OCI-LY3 (cell line): ENCODE measurements at regions not wholly inside any gene's neighbourhood (a gene's known extent, or its start where the extent isn't known, plus 50 kb on each side); places are given as distances from the start of the nearest gene placed in this dataset.
"Not testable (repeated sequence)": the region's sequence is repeated elsewhere in the genome, so short reads cannot be mapped to it uniquely, and the experiment has no call there.

Source experiments
- H2AFZ ChIP-seq: fragments of 200-600, 300-600 bp; shearing (Covaris generic); 2 replicates; pipeline ENCODE4 v1.6.0; 2014; ENCODE audit warnings: antibody characterized with exemption, low read depth, low read length
- H3K27ac ChIP-seq: fragments of 200-600, 300-600 bp; sonication (generic); 2 replicates; pipeline ENCODE4 v1.5.1; 2014; ENCODE audit warnings: mild to moderate bottlenecking, low read length, moderate library complexity, mixed read lengths
- H3K27me3 ChIP-seq: fragments of 200-600, 300-600 bp; sonication (generic); 2 replicates; pipeline ENCODE4 v1.6.1; 2014; ENCODE audit warnings: low read depth, low read length, mixed read lengths
- H3K36me3 ChIP-seq: fragments of 200-600, 300-600 bp; sonication (generic); replicated peaks from 2 replicates; pipeline ENCODE3; 2014; ENCODE audit warnings: low read depth, low read length, mixed read lengths
- H3K4me1 ChIP-seq: fragments of 300-600, 200-600 bp; sonication (generic); 2 replicates; pipeline ENCODE4 v1.6.1; 2014; ENCODE audit warnings: low read length, mixed read lengths
- H3K4me2 ChIP-seq: fragments of 200-600, 300-600 bp; sonication (generic); 2 replicates; pipeline ENCODE4 v1.6.1; 2014; ENCODE audit warnings: low read length, mixed read lengths
- H3K4me3 ChIP-seq: fragments of 300-600, 200-600 bp; sonication (generic); 2 replicates; pipeline ENCODE4 v1.5.1; 2014; ENCODE audit warnings: antibody characterized with exemption, mild to moderate bottlenecking, low read length, moderate library complexity
- H3K79me2 ChIP-seq: fragments of 300-600, 200-600 bp; shearing (Covaris generic); 2 replicates; pipeline ENCODE4 v1.6.1; 2014; ENCODE audit warnings: mild to moderate bottlenecking, low read length, mixed read lengths
- H3K9ac ChIP-seq: fragments of 300-600, 200-600 bp; shearing (Covaris generic); 2 replicates; pipeline ENCODE4 v1.6.0; 2014; ENCODE audit warnings: mild to moderate bottlenecking, low read length, moderate library complexity
- H3K9me3 ChIP-seq: fragments of 200-600, 300-600 bp; shearing (Covaris generic); 2 replicates; pipeline ENCODE4 v1.6.1; 2014; ENCODE audit warnings: low read length, mixed read lengths; ENCODE audit not compliant: insufficient read depth
- H4K20me1 ChIP-seq: fragments of 200-600, 300-600 bp; sonication (generic); 2 replicates; pipeline ENCODE4 v1.6.1; 2016; ENCODE audit warnings: low read length, mixed read lengths; ENCODE audit not compliant: insufficient read depth
- CTCF ChIP-seq: fragments of 200-600, 300-600 bp; sonication (generic); IDR thresholded peaks from 2 replicates; pipeline ENCODE4 v1.5.1; 2014; ENCODE audit warnings: antibody characterized with exemption, low read length, low read depth
- EZH2phosphoT487 ChIP-seq: fragments of 200-600 bp; shearing (Covaris generic); IDR thresholded peaks from 2 replicates; pipeline ENCODE4 v1.6.1; 2018; ENCODE audit warnings: antibody characterized with exemption, mixed run types, low read depth

- Histone ChIP-seq H3K4me3 (peak overlapping the region; percentile 78), H3K4me2 (peak overlapping the region; percentile 90), H3K9ac (peak overlapping the region; percentile 61), H2AFZ (peak overlapping the region; percentile 92), H3K9me3 (no peaks in the 10 kb centered on the region), H4K20me1 (no peaks in the 10 kb centered on the region), H3K79me2 (no peaks in the 10 kb centered on the region), H3K36me3 (no peaks in the 10 kb centered on the region), H3K27me3 (no peaks in the 10 kb centered on the region), H3K4me1 (peaks cover 66% of the 10 kb centered on the region), H3K27ac (peak overlapping the region; percentile 34)
- no peak for TF ChIP-seq EZH2phosphoT487
- peak; percentile 81 for TF ChIP-seq CTCF
Measured at GRCh38 chr5:99032234-99033013, 103.6 kb upstream of the CHD1 start.

GRCh38 chr5:99030906-99031440 lies 102.2 kb upstream of the CHD1 start:
- no peak overlapping the region for H3K4me3 ChIP-seq
- no peak overlapping the region for H3K9ac ChIP-seq
- H3K27ac ChIP-seq = no peak overlapping the region
- peaks cover 78% of the 10 kb centered on the region for H3K4me1 ChIP-seq
- no peaks in the 10 kb centered on the region for H3K27me3 ChIP-seq
- no peaks in the 10 kb centered on the region for H4K20me1 ChIP-seq
- no peaks in the 10 kb centered on the region for H3K36me3 ChIP-seq
- TF ChIP-seq CTCF = no peak
- TF ChIP-seq EZH2phosphoT487 = no peak
- H3K4me2 ChIP-seq = 0 out of 2 replicates have a peak overlapping the region, but pooled peaks have one; percentile 15
- H3K79me2 ChIP-seq = no peaks in the 10 kb centered on the region
- H3K9me3 ChIP-seq = no peaks in the 10 kb centered on the region
- H2AFZ ChIP-seq = no peak overlapping the region

GRCh38 chr5:99029172-99029571 lies 100.4 kb upstream of the CHD1 start:
- Histone ChIP-seq H4K20me1 (no peaks in the 10 kb centered on the region), H3K9ac (peak overlapping the region; percentile 59), H3K4me3 (no peak overlapping the region), H3K27me3 (no peaks in the 10 kb centered on the region), H2AFZ (no peak overlapping the region), H3K36me3 (no peaks in the 10 kb centered on the region), H3K4me2 (peak overlapping the region; percentile 83), H3K4me1 (peaks cover 94% of the 10 kb centered on the region), H3K79me2 (no peaks in the 10 kb centered on the region), H3K27ac (peak overlapping the region; percentile 81), H3K9me3 (no peaks in the 10 kb centered on the region)
- no peak for TF ChIP-seq CTCF
- no peak for TF ChIP-seq EZH2phosphoT487

- not testable (repeated sequence) for H3K36me3 ChIP-seq, H4K20me1 ChIP-seq, H3K27me3 ChIP-seq, H2AFZ ChIP-seq, H3K9me3 ChIP-seq, H3K79me2 ChIP-seq
- peak overlapping the region; percentile 59 for H3K9ac ChIP-seq
- H3K4me3 ChIP-seq = peak overlapping the region; percentile 66
- peaks cover 88% of the 10 kb centered on the region for H3K4me1 ChIP-seq
- H3K4me2 ChIP-seq = peak overlapping the region; percentile 83
- H3K27ac ChIP-seq = peak overlapping the region; percentile 81
Measured at GRCh38 chr5:99028170-99028569, 99.4 kb upstream of the CHD1 start.
